HFFc6 (cell line): ENCODE measurements at regions not wholly inside any gene's neighbourhood (a gene's known extent, or its start where the extent isn't known, plus 50 kb on each side); places are given as distances from the start of the nearest gene placed in this dataset.

Experiments used
- DNase-seq: peaks from one replicate; pipeline ENCODE4 v3.0.0-alpha.2; 2018
- H3K27ac Mint-ChIP-seq: 2 replicates; pipeline ENCODE4 v1.8.0; 2020; ENCODE audit warnings: mild to moderate bottlenecking, mixed read lengths
- H3K27me3 Mint-ChIP-seq: 2 replicates; pipeline ENCODE4 v1.8.0; 2021; ENCODE audit warnings: mild to moderate bottlenecking, moderate library complexity, mixed read lengths; ENCODE audit not compliant: insufficient read depth
- H3K36me3 Mint-ChIP-seq: 2 replicates; pipeline ENCODE4 v1.8.0; 2021; ENCODE audit warnings: low read depth, mixed read lengths
- H3K4me1 Mint-ChIP-seq: 2 replicates; pipeline ENCODE4 v1.8.0; 2020; ENCODE audit warnings: low read depth, mixed read lengths
- H3K4me3 Mint-ChIP-seq: 2 replicates; pipeline ENCODE4 v1.8.0; 2020; ENCODE audit warnings: mild to moderate bottlenecking, moderate library complexity, mixed read lengths
- H3K9me3 Mint-ChIP-seq: 2 replicates; pipeline ENCODE4 v1.8.0; 2020; ENCODE audit warnings: mild to moderate bottlenecking, mixed read lengths
- CTCF ChIP-seq: fragments of 200-600 bp; sonication (generic); IDR thresholded peaks from 2 replicates; pipeline ENCODE4 v1.5.0; 2021; ENCODE audit warnings: antibody characterized with exemption, mild to moderate bottlenecking

GRCh38 chr18:23336101-23336500 lies 117.0 kb upstream of the RIOK3 start:
- no peak for DNase-seq
- no peak for TF ChIP-seq CTCF
- Mint-ChIP-seq H3K27me3 (no peaks in the 10 kb centered on the region; the same call in 1 of the 2 replicates), H3K4me3 (no peak overlapping the region), H3K27ac (no peak overlapping the region), H3K36me3 (0 out of 2 replicates have a peak, but pooled peaks cover 5% of the 10 kb centered on the region), H3K9me3 (no peaks in the 10 kb centered on the region), H3K4me1 (peaks cover 30% of the 10 kb centered on the region; the same call in 1 of the 2 replicates)

GRCh38 chr18:23337599-23338444 lies 115.3 kb upstream of the RIOK3 start:
- Mint-ChIP-seq H3K4me3 (no peak overlapping the region), H3K4me1 (peaks cover 37% of the 10 kb centered on the region; the same call in 1 of the 2 replicates), H3K27me3 (no peaks in the 10 kb centered on the region; the same call in 1 of the 2 replicates), H3K27ac (no peak overlapping the region), H3K9me3 (no peaks in the 10 kb centered on the region), H3K36me3 (0 out of 2 replicates have a peak, but pooled peaks cover 5% of the 10 kb centered on the region)
- DNase-seq, result peak; percentile 26
- peak; percentile 25; the same call in 1 of the 2 replicates for TF ChIP-seq CTCF

GRCh38 chr18:23340661-23341060 lies 112.4 kb upstream of the RIOK3 start:
- no peak for DNase-seq
- Mint-ChIP-seq H3K27ac (no peak overlapping the region), H3K9me3 (no peaks in the 10 kb centered on the region), H3K4me3 (no peak overlapping the region), H3K27me3 (no peaks in the 10 kb centered on the region), H3K36me3 (0 out of 2 replicates have a peak, but pooled peaks cover 5% of the 10 kb centered on the region), H3K4me1 (peaks cover 34% of the 10 kb centered on the region; the same call in 1 of the 2 replicates)
- no peak for TF ChIP-seq CTCF

- H3K27me3 Mint-ChIP-seq, result no peaks in the 10 kb centered on the region
- TF ChIP-seq CTCF, result no peak
- no peak overlapping the region for H3K27ac Mint-ChIP-seq
- H3K4me3 Mint-ChIP-seq, result no peak overlapping the region
- H3K4me1 Mint-ChIP-seq, result peaks cover 27% of the 10 kb centered on the region; the same call in 1 of the 2 replicates
- 0 out of 2 replicates have a peak, but pooled peaks cover 5% of the 10 kb centered on the region for H3K36me3 Mint-ChIP-seq
- H3K9me3 Mint-ChIP-seq, result no peaks in the 10 kb centered on the region
- DNase-seq, result no peak
Observed at GRCh38 chr18:23341383-23341782, 111.7 kb upstream of the RIOK3 start.

- Mint-ChIP-seq H3K4me1 (peaks cover 21% of the 10 kb centered on the region; the same call in 1 of the 2 replicates), H3K36me3 (no peaks in the 10 kb centered on the region), H3K27ac (no peak overlapping the region), H3K9me3 (no peaks in the 10 kb centered on the region), H3K4me3 (no peak overlapping the region), H3K27me3 (no peaks in the 10 kb centered on the region)
- no peak for TF ChIP-seq CTCF
- no peak for DNase-seq
Observed at GRCh38 chr18:23341983-23342382, 111.1 kb upstream of the RIOK3 start.
